ENCODE measurements at regions not wholly inside any gene's neighbourhood (a gene's known extent, or its start where the extent isn't known, plus 50 kb on each side); places are given as distances from the start of the nearest gene placed in this dataset.

DNA sequence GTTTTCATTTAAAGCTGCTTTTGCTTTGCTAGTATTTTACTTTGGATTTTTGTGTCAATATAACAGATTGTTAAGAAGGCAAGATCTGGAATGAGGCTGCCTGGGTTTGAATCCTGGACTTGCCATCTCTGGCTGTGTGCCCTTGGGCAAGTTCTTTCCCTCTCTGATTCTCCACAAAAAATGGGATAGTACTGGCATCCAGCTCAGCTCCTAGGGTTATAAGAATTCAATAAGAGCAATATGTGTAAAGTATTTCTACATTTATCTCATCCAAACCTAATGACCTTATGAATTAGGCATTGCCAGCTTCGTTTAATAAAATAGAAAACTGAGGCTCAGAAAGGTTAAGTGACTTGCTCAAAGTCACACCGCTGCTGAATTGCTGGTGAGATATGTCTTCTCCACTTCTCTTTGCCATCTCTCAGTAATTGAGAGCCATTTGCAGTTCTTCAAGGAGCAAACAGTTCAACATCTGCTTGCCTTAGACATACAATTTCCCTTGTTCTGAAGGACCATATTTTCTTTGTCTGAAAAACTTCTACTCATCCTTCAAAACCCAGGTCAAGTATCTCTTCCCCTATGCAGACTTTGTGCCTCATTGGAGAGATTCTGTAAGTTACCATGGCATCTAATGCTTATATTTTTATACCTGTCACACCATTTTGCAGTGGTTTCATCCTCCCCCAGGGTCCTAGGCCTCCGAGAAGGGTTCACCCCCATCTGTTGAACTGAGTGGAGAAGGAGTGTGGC is 80.8 kb upstream of the TLE3 start:
- TF ChIP-seq, protein P1, sequence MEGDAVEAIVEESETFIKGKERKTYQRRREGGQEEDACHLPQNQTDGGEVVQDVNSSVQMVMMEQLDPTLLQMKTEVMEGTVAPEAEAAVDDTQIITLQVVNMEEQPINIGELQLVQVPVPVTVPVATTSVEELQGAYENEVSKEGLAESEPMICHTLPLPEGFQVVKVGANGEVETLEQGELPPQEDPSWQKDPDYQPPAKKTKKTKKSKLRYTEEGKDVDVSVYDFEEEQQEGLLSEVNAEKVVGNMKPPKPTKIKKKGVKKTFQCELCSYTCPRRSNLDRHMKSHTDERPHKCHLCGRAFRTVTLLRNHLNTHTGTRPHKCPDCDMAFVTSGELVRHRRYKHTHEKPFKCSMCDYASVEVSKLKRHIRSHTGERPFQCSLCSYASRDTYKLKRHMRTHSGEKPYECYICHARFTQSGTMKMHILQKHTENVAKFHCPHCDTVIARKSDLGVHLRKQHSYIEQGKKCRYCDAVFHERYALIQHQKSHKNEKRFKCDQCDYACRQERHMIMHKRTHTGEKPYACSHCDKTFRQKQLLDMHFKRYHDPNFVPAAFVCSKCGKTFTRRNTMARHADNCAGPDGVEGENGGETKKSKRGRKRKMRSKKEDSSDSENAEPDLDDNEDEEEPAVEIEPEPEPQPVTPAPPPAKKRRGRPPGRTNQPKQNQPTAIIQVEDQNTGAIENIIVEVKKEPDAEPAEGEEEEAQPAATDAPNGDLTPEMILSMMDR (IDR thresholded peaks at IDR 0.05), result no peak
- Histone ChIP-seq H3K36me3 (ENCODE audit: control insufficient read depth, insufficient read depth, low read length) (no peaks in the 10 kb centered on the region), H3K4me3 (ENCODE audit: low read depth, low read length) (no peak overlapping the region), H3K27me3 (ENCODE audit: control insufficient read depth, insufficient read depth, low read length) (no peaks in the 10 kb centered on the region), H2AFZ (no peak overlapping the region), H3K9ac (no peak overlapping the region), H3K9me3 (ENCODE audit: control insufficient read depth, low read length) (no peaks in the 10 kb centered on the region), H3K4me1 (no peaks in the 10 kb centered on the region), H3K27ac (no peak overlapping the region), H3K79me2 (no peaks in the 10 kb centered on the region), H3K4me2 (ENCODE audit: low read length) (no peak overlapping the region)

DNA sequence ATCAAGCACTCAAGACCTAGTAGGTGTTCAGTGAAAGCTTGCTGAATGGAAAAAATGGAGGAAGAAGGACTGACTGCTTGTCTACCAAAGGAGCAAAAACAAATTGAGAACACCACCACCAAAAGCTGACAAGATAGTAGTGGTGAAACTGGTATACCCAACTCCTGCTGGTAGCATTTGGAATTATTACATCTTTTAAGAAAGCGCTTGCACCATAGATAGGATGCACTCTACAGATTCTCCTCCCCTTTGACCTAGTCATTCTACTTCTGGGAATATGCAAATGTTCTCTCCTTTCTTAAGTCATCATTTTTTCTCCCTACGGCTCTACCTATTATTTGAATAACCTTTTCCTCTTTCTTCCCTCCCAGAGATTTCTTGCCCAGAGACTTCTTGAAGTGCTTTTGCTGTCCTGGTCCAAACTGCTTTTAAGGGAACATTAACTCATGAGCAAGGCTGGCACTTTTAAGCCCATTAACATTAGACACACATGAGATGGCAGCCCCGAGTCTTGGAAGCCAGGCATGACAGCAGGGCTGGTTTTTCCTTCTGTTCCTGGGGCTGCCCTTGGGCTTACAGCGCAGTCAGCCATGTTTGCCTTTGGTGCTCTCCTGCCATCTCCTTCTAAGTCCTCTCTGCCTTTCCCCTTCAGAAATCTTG is 75.0 kb upstream of the TLE3 start:
- H3K27ac ChIP-seq, result no peak overlapping the region
- H3K79me2 ChIP-seq, result no peaks in the 10 kb centered on the region
- no peaks in the 10 kb centered on the region for H3K9me3 ChIP-seq (ENCODE audit: control insufficient read depth, low read length)
- H2AFZ ChIP-seq, result no peak overlapping the region
- no peaks in the 10 kb centered on the region for H3K36me3 ChIP-seq (ENCODE audit: control insufficient read depth, insufficient read depth, low read length)
- H3K27me3 ChIP-seq (ENCODE audit: control insufficient read depth, insufficient read depth, low read length), result no peaks in the 10 kb centered on the region
- TF ChIP-seq, protein P1 (IDR thresholded peaks at IDR 0.05), result no peak
- H3K4me3 ChIP-seq (ENCODE audit: low read depth, low read length), result no peak overlapping the region
- H3K4me2 ChIP-seq (ENCODE audit: low read length), result no peak overlapping the region
- no peak overlapping the region for H3K9ac ChIP-seq
- no peaks in the 10 kb centered on the region for H3K4me1 ChIP-seq

- no peak overlapping the region for H3K4me3 ChIP-seq (ENCODE audit: low read depth, low read length)
- no peak overlapping the region for H2AFZ ChIP-seq
- no peaks in the 10 kb centered on the region for H3K79me2 ChIP-seq
- TF ChIP-seq, protein P1 (IDR thresholded peaks at IDR 0.05), result no peak
- H3K27me3 ChIP-seq (ENCODE audit: control insufficient read depth, insufficient read depth, low read length), result no peaks in the 10 kb centered on the region
- H3K9me3 ChIP-seq (ENCODE audit: control insufficient read depth, low read length), result no peaks in the 10 kb centered on the region
- H3K27ac ChIP-seq, result no peak overlapping the region
- H3K36me3 ChIP-seq (ENCODE audit: control insufficient read depth, insufficient read depth, low read length), result no peaks in the 10 kb centered on the region
- no peak overlapping the region for H3K4me2 ChIP-seq (ENCODE audit: low read length)
- no peaks in the 10 kb centered on the region for H3K4me1 ChIP-seq
- no peak overlapping the region for H3K9ac ChIP-seq
Observed at GRCh38 chr15:70172124-70172523, 74.4 kb upstream of the TLE3 start.

GRCh38 chr15:70171256-70171886 is 73.7 kb upstream of the TLE3 start:
- TF ChIP-seq, protein P1 (IDR thresholded peaks at IDR 0.05), result no peak
- Histone ChIP-seq H2AFZ (no peak overlapping the region), H3K27me3 (ENCODE audit: control insufficient read depth, insufficient read depth, low read length) (no peaks in the 10 kb centered on the region), H3K27ac (no peak overlapping the region), H3K79me2 (no peaks in the 10 kb centered on the region), H3K4me2 (ENCODE audit: low read length) (no peak overlapping the region), H3K4me1 (no peaks in the 10 kb centered on the region), H3K36me3 (ENCODE audit: control insufficient read depth, insufficient read depth, low read length) (no peaks in the 10 kb centered on the region), H3K9ac (no peak overlapping the region), H3K9me3 (ENCODE audit: control insufficient read depth, low read length) (no peaks in the 10 kb centered on the region), H3K4me3 (ENCODE audit: low read depth, low read length) (no peak overlapping the region)

Measured in parathyroid adenoma (tissue), 2 donors.